A549 (cell line): ENCODE measurements at regions not wholly inside any gene's neighbourhood (a gene's known extent, or its start where the extent isn't known, plus 50 kb on each side); places are given as distances from the start of the nearest gene placed in this dataset.

Experiments used
- BHLHE40 ChIP-seq: IDR thresholded peaks from 2 replicates; pipeline ENCODE4 v1.6.1; 2012; ENCODE audit warnings: low read depth, low read length, inconsistent platforms
- CBX2 ChIP-seq: fragments of 200-600 bp; sonication (generic); IDR thresholded peaks from 2 replicates; pipeline ENCODE4 v1.6.1; 2016; ENCODE audit warnings: low read depth, mild to moderate bottlenecking, borderline replicate concordance
- CBX8 ChIP-seq: fragments of 200-600 bp; sonication (generic); IDR thresholded peaks from 2 replicates; pipeline ENCODE4 v1.6.1; 2016
- CEBPB ChIP-seq, 2 experiments: fragments of >200 bp in 1 of 2; sonication (Bioruptor Twin) in 1 of 2; formaldehyde crosslinking in 1 of 2; IDR thresholded peaks; 2 replicates each; pipeline ENCODE4 v1.6.1; 2012 to 2016
- EHMT2 ChIP-seq: fragments of 200-600 bp; sonication (generic); IDR thresholded peaks from 2 replicates; pipeline ENCODE4 v1.6.1; 2016; ENCODE audit warnings: antibody characterized with exemption, low read depth, mild to moderate bottlenecking, moderate library complexity
- EP300 ChIP-seq, 2 experiments: fragments of >200 bp; sonication (Bioruptor Twin); formaldehyde crosslinking; IDR thresholded peaks; 2 replicates in 1 of 2; 3 replicates in 1 of 2; pipeline ENCODE4 v1.6.1; 2016 to 2017
- ESRRA ChIP-seq: fragments of 150-350 bp; IDR thresholded peaks from 2 replicates; pipeline ENCODE4 v1.6.1; 2014; ENCODE audit warnings: mild to moderate bottlenecking, low read length, borderline replicate concordance
- FOSL2 ChIP-seq, 2 experiments: fragments of 450-650 bp in 1 of 2; fragments of >200 bp in 1 of 2; sonication (Bioruptor Twin) in 1 of 2; formaldehyde crosslinking; IDR thresholded peaks; 2 replicates each; pipeline versions ENCODE4 v1.5.0 to v1.6.1; 2016 to 2020; ENCODE audit warnings: mild to moderate bottlenecking in 1 of 2, moderate library complexity in 1 of 2
- FOXS1 ChIP-seq: fragments of 250-450 bp; sonication (Bioruptor Pico); IDR thresholded peaks from 2 replicates; pipeline ENCODE4 v1.5.0; 2020; ENCODE audit warnings: mild to moderate bottlenecking, moderate library complexity
- HDAC2 ChIP-seq: fragments of 200-600 bp; sonication (generic); IDR thresholded peaks from 2 replicates; pipeline ENCODE4 v1.6.1; 2016
- HEYL ChIP-seq: fragments of 250-450 bp; sonication (Bioruptor Pico); IDR thresholded peaks from 2 replicates; pipeline ENCODE4 v1.8.0; 2021; ENCODE audit warnings: mild to moderate bottlenecking, moderate library complexity
- HOXA7 ChIP-seq: fragments of 250-450 bp; sonication (Bioruptor Pico); IDR thresholded peaks from 2 replicates; pipeline ENCODE4 v1.5.0; 2020; ENCODE audit warnings: mild to moderate bottlenecking, moderate library complexity
- HOXB5 ChIP-seq: fragments of 250-450 bp; sonication (Bioruptor Pico); IDR thresholded peaks from 2 replicates; pipeline ENCODE4 v1.5.0; 2020; ENCODE audit warnings: mild to moderate bottlenecking, moderate library complexity
- JUN ChIP-seq, 2 experiments: fragments of >200 bp; sonication (Bioruptor Twin); formaldehyde crosslinking; IDR thresholded peaks; 2 replicates in 1 of 2; 3 replicates in 1 of 2; pipeline ENCODE4 v1.6.1; 2016 to 2017
- JUNB ChIP-seq: fragments of >200 bp; sonication (Bioruptor Twin); formaldehyde crosslinking; IDR thresholded peaks from 2 replicates; pipeline ENCODE4 v1.6.1; 2016
- KDM1A ChIP-seq: fragments of 200-600 bp; sonication (generic); IDR thresholded peaks from 2 replicates; pipeline ENCODE4 v1.6.1; 2016; ENCODE audit warnings: low read depth, mild to moderate bottlenecking
- KDM5A ChIP-seq: fragments of 200-600 bp; sonication (generic); IDR thresholded peaks from 2 replicates; pipeline ENCODE4 v1.6.1; 2016; ENCODE audit warnings: antibody characterized with exemption, mild to moderate bottlenecking
- MAFK ChIP-seq: fragments of 450-650 bp; IDR thresholded peaks from 2 replicates; pipeline ENCODE4 v1.6.1; 2014; ENCODE audit not compliant: partially characterized antibody
- MAZ ChIP-seq: fragments of 150-350 bp; IDR thresholded peaks from 2 replicates; pipeline ENCODE4 v1.6.1; 2014; ENCODE audit warnings: antibody characterized with exemption, low read depth, low read length, borderline replicate concordance
- NFE2L2 ChIP-seq: fragments of 150-350 bp; conservative IDR thresholded peaks from 2 replicates; pipeline ENCODE4 v1.6.1; 2014; ENCODE audit warnings: low read length
- POLR2AphosphoS2 ChIP-seq: conservative IDR thresholded peaks from 2 replicates; pipeline ENCODE4 v1.6.1; 2012; ENCODE audit warnings: low read length, improper control_type of control experiment, inconsistent platforms
- RAD21 ChIP-seq, 2 experiments: fragments of >200 bp in 1 of 2; sonication (Bioruptor Twin) in 1 of 2; formaldehyde crosslinking in 1 of 2; IDR thresholded peaks in 1 of 2; conservative IDR thresholded peaks in 1 of 2; 2 replicates in 1 of 2; 3 replicates in 1 of 2; pipeline ENCODE4 v1.6.1; 2012 to 2018; ENCODE audit warnings: inconsistent platforms in 1 of 2
- RARB ChIP-seq: fragments of 250-450 bp; sonication (Bioruptor Pico); IDR thresholded peaks from 2 replicates; pipeline ENCODE4 v1.8.0; 2021; ENCODE audit warnings: mild to moderate bottlenecking, moderate library complexity
- RCOR1 ChIP-seq: fragments of 150-350 bp; IDR thresholded peaks from 2 replicates; pipeline ENCODE4 v1.6.1; 2014; ENCODE audit warnings: antibody characterized with exemption, low read length, low read depth
- REST ChIP-seq: fragments of 200-600 bp; sonication (generic); IDR thresholded peaks from 2 replicates; pipeline ENCODE4 v1.6.1; 2016; ENCODE audit warnings: antibody characterized with exemption, mild to moderate bottlenecking, moderate library complexity
- RFX5 ChIP-seq: fragments of 450-650 bp; IDR thresholded peaks from 2 replicates; pipeline ENCODE4 v1.7.1; 2014; ENCODE audit warnings: antibody characterized with exemption, mild to moderate bottlenecking, moderate library complexity
- SMC3 ChIP-seq: fragments of >200 bp; sonication (Bioruptor Twin); formaldehyde crosslinking; IDR thresholded peaks from 3 replicates; pipeline ENCODE4 v1.6.1; 2018; ENCODE audit warnings: inconsistent platforms
- SREBF2 ChIP-seq: fragments of 450-650 bp; IDR thresholded peaks from 2 replicates; pipeline ENCODE4 v1.6.1; 2014; ENCODE audit warnings: mild to moderate bottlenecking, moderate library complexity
- TFCP2L1 ChIP-seq: fragments of 250-450 bp; sonication (Bioruptor Pico); IDR thresholded peaks from 2 replicates; pipeline ENCODE4 v1.5.0; 2021; ENCODE audit warnings: mild to moderate bottlenecking
- ZFP36 ChIP-seq: fragments of 450-650 bp; IDR thresholded peaks from 2 replicates; pipeline ENCODE4 v1.6.1; 2014; ENCODE audit warnings: borderline replicate concordance; ENCODE audit not compliant: partially characterized antibody
- TF ChIP-seq, protein P1 (sequence below): fragments of 250-450 bp; sonication (Bioruptor Pico); IDR thresholded peaks from 2 replicates; pipeline ENCODE4 v1.5.0; 2020; ENCODE audit warnings: low read depth, mild to moderate bottlenecking, moderate library complexity
- TF ChIP-seq, protein P2 (sequence below): fragments of 150-350 bp; IDR thresholded peaks from 2 replicates; pipeline ENCODE4 v1.6.1; 2014; ENCODE audit warnings: low read depth, mild to moderate bottlenecking, low read length
- TF ChIP-seq, protein P3 (sequence below): fragments of 250-450 bp; sonication (Bioruptor Pico); IDR thresholded peaks from 2 replicates; pipeline ENCODE4 v1.5.0; 2021; ENCODE audit warnings: mild to moderate bottlenecking, moderate library complexity, borderline replicate concordance
- TF ChIP-seq, protein P4 (sequence below): fragments of 450-650 bp; IDR thresholded peaks from 2 replicates; pipeline ENCODE4 v1.6.1; 2014; ENCODE audit warnings: antibody characterized with exemption
- TF ChIP-seq, protein P5 (sequence below): fragments of >200 bp; sonication (Bioruptor Twin); formaldehyde crosslinking; IDR thresholded peaks from 2 replicates; pipeline ENCODE4 v1.6.1; 2016

GRCh38 chr15:92714477-92715401, 59.2 kb upstream of the FAM174B start (continued):
- TF ChIP-seq, protein P1, sequence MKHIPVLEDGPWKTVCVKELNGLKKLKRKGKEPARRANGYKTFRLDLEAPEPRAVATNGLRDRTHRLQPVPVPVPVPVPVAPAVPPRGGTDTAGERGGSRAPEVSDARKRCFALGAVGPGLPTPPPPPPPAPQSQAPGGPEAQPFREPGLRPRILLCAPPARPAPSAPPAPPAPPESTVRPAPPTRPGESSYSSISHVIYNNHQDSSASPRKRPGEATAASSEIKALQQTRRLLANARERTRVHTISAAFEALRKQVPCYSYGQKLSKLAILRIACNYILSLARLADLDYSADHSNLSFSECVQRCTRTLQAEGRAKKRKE: no peak
- TF ChIP-seq HEYL (CRISPR knock-in tag) (no peak), NFE2L2 (no peak), JUN (IDR thresholded peaks at IDR 0.05) (peak in 1 of 2 experiments; percentile 68; a peak in 2 of 5 replicates), BHLHE40 (no peak), ESRRA (no peak), HOXA7 (CRISPR knock-in tag) (no peak), ZFP36 (no peak), EHMT2 (no peak), POLR2AphosphoS2 (no peak), HOXB5 (CRISPR knock-in tag) (no peak), FOXS1 (CRISPR knock-in tag) (no peak), MAZ (no peak), CEBPB (IDR thresholded peaks at IDR 0.05) (no peak), RARB (no peak), EP300 (IDR thresholded peaks at IDR 0.05) (no peak), JUNB (no peak), KDM1A (no peak), REST (no peak), SMC3 (peak; percentile 97), MAFK (no peak), TFCP2L1 (CRISPR knock-in tag) (no peak), FOSL2 (IDR thresholded peaks at IDR 0.05) (no peak), FOSL2 (CRISPR knock-in tag; IDR thresholded peaks at IDR 0.05) (no peak), HDAC2 (0 out of 2 replicates have a peak, but pooled peaks have one; percentile 58), CBX2 (no peak), RCOR1 (no peak), RAD21 (conservative IDR thresholded peaks at IDR 0.05 in 1 of 2, IDR thresholded peaks at IDR 0.05 in 1 of 2) (peak; percentile 98 to 99), SREBF2 (no peak), KDM5A (no peak), RFX5 (0 out of 2 replicates have a peak, but pooled peaks have one; percentile 23), CBX8 (no peak)
- TF ChIP-seq, protein P2, sequence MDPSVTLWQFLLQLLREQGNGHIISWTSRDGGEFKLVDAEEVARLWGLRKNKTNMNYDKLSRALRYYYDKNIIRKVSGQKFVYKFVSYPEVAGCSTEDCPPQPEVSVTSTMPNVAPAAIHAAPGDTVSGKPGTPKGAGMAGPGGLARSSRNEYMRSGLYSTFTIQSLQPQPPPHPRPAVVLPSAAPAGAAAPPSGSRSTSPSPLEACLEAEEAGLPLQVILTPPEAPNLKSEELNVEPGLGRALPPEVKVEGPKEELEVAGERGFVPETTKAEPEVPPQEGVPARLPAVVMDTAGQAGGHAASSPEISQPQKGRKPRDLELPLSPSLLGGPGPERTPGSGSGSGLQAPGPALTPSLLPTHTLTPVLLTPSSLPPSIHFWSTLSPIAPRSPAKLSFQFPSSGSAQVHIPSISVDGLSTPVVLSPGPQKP: no peak
- TF ChIP-seq, protein P3, sequence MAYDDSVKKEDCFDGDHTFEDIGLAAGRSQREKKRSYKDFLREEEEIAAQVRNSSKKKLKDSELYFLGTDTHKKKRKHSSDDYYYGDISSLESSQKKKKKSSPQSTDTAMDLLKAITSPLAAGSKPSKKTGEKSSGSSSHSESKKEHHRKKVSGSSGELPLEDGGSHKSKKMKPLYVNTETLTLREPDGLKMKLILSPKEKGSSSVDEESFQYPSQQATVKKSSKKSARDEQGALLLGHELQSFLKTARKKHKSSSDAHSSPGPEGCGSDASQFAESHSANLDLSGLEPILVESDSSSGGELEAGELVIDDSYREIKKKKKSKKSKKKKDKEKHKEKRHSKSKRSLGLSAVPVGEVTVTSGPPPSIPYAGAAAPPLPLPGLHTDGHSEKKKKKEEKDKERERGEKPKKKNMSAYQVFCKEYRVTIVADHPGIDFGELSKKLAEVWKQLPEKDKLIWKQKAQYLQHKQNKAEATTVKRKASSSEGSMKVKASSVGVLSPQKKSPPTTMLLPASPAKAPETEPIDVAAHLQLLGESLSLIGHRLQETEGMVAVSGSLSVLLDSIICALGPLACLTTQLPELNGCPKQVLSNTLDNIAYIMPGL (CRISPR knock-in tag): peak; percentile 96
- TF ChIP-seq, protein P4, sequence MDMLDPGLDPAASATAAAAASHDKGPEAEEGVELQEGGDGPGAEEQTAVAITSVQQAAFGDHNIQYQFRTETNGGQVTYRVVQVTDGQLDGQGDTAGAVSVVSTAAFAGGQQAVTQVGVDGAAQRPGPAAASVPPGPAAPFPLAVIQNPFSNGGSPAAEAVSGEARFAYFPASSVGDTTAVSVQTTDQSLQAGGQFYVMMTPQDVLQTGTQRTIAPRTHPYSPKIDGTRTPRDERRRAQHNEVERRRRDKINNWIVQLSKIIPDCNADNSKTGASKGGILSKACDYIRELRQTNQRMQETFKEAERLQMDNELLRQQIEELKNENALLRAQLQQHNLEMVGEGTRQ: no peak
- TF ChIP-seq, protein P5, sequence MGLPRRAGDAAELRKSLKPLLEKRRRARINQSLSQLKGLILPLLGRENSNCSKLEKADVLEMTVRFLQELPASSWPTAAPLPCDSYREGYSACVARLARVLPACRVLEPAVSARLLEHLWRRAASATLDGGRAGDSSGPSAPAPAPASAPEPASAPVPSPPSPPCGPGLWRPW: no peak
